WTC11 (cell line): ENCODE measurements at regions not wholly inside any gene's neighbourhood (a gene's known extent, or its start where the extent isn't known, plus 50 kb on each side); places are given as distances from the start of the nearest gene placed in this dataset.

Source experiments
- ATAC-seq: fragments of 200-7000 bp; cut with Tn5 transposase; 2 replicates; pipeline ENCODE4 v1.10.0; 2021; ENCODE audit warnings: mild to moderate bottlenecking, moderate library complexity
- CTCF ChIA-PET: fragments of 300-600 bp; sonication (Branson Sonifier 250); formaldehyde crosslinking; loops from one replicate; lab custom pipeline; 2021; ENCODE audit warnings: antibody characterized with exemption; lab: Charles Lee
- POLR2A ChIA-PET: fragments of 350-600 bp; sonication (Branson Sonifier 250); formaldehyde crosslinking; loops from one replicate; lab custom pipeline; 2021; ENCODE audit warnings: antibody characterized with exemption; lab: Charles Lee
- DNase-seq: peaks from one replicate; pipeline ENCODE4 v3.0.0; 2021; ENCODE audit warnings: low spot score
- H3K27ac Mint-ChIP-seq: 2 replicates; pipeline ENCODE4 v1.8.0; 2021; ENCODE audit warnings: mixed read lengths
- H3K27me3 Mint-ChIP-seq: 2 replicates; pipeline ENCODE4 v1.8.0; 2021; ENCODE audit warnings: low read depth, mild to moderate bottlenecking, moderate library complexity, mixed read lengths
- H3K36me3 Mint-ChIP-seq: 2 replicates; pipeline ENCODE4 v1.8.0; 2021; ENCODE audit warnings: mixed read lengths
- H3K4me1 Mint-ChIP-seq: 2 replicates; pipeline ENCODE4 v1.8.0; 2022; ENCODE audit warnings: mixed read lengths
- H3K4me3 Mint-ChIP-seq: 2 replicates; pipeline ENCODE4 v1.8.0; 2021; ENCODE audit warnings: mild to moderate bottlenecking, moderate library complexity, mixed read lengths
- H3K9me3 Mint-ChIP-seq: 2 replicates; pipeline ENCODE4 v1.8.0; 2021; ENCODE audit warnings: mixed read lengths
- CREM ChIP-seq: sonication (generic); formaldehyde crosslinking; IDR thresholded peaks from 2 replicates; pipeline ENCODE4 v1.8.1; 2022; ENCODE audit warnings: mild to moderate bottlenecking, missing genetic modification reagents, moderate library complexity
- E2F4 ChIP-seq: sonication (generic); formaldehyde crosslinking; IDR thresholded peaks from 2 replicates; pipeline ENCODE4 v1.8.1; 2022; ENCODE audit warnings: low read depth, mild to moderate bottlenecking, moderate library complexity, missing genetic modification reagents, borderline replicate concordance
- E2F5 ChIP-seq: sonication (generic); formaldehyde crosslinking; IDR thresholded peaks from 2 replicates; pipeline ENCODE4 v1.8.1; 2022; ENCODE audit warnings: mild to moderate bottlenecking, moderate library complexity, missing genetic modification reagents
- ELF4 ChIP-seq: sonication (generic); formaldehyde crosslinking; IDR thresholded peaks from 2 replicates; pipeline ENCODE4 v1.8.1; 2022; ENCODE audit warnings: low read depth, mild to moderate bottlenecking, moderate library complexity, missing genetic modification reagents
- ESRRA ChIP-seq: sonication (generic); formaldehyde crosslinking; IDR thresholded peaks from 2 replicates; pipeline ENCODE4 v1.8.1; 2022; ENCODE audit warnings: mild to moderate bottlenecking, missing genetic modification reagents, borderline replicate concordance
- FOXJ3 ChIP-seq: sonication (generic); formaldehyde crosslinking; IDR thresholded peaks from 2 replicates; pipeline ENCODE4 v1.9.0; 2021; ENCODE audit warnings: missing genetic modification reagents, mild to moderate bottlenecking, borderline replicate concordance
- JUN ChIP-seq: sonication (generic); formaldehyde crosslinking; IDR thresholded peaks from 2 replicates; pipeline ENCODE4 v1.8.0; 2023; ENCODE audit warnings: mild to moderate bottlenecking, missing genetic modification reagents
- NFE2L1 ChIP-seq: sonication (generic); formaldehyde crosslinking; IDR thresholded peaks from 2 replicates; pipeline ENCODE4 v1.8.1; 2023; ENCODE audit warnings: missing genetic modification reagents
- PRRX2 ChIP-seq: fragments of 250-450 bp; sonication (Bioruptor Pico); IDR thresholded peaks from 2 replicates; pipeline ENCODE4 v1.8.0; 2021; ENCODE audit warnings: mild to moderate bottlenecking
- ZNF317 ChIP-seq: sonication (generic); formaldehyde crosslinking; IDR thresholded peaks from 2 replicates; pipeline ENCODE4 v1.8.1; 2023; ENCODE audit warnings: low read depth, mild to moderate bottlenecking, moderate library complexity, missing genetic modification reagents, borderline replicate concordance
- ZNF671 ChIP-seq: fragments of 250-450 bp; sonication (Bioruptor Pico); IDR thresholded peaks from 2 replicates; pipeline ENCODE4 v1.8.0; 2021; ENCODE audit warnings: mild to moderate bottlenecking
- TF ChIP-seq, protein P1 (sequence below): sonication (generic); formaldehyde crosslinking; IDR thresholded peaks from 2 replicates; pipeline ENCODE4 v1.8.1; 2022; ENCODE audit warnings: low read depth, missing genetic modification reagents, borderline replicate concordance
- TF ChIP-seq, protein P2 (sequence below): sonication (generic); formaldehyde crosslinking; IDR thresholded peaks from 2 replicates; pipeline ENCODE4 v1.8.1; 2022; ENCODE audit warnings: missing genetic modification reagents, borderline replicate concordance
- TF ChIP-seq, protein P3 (sequence below): sonication (generic); formaldehyde crosslinking; IDR thresholded peaks from 2 replicates; pipeline ENCODE4 v1.8.1; 2023; ENCODE audit warnings: mild to moderate bottlenecking, moderate library complexity, missing genetic modification reagents
- TF ChIP-seq, protein P4 (sequence below): sonication (generic); formaldehyde crosslinking; IDR thresholded peaks from 2 replicates; pipeline ENCODE4 v1.8.1; 2023; ENCODE audit warnings: mild to moderate bottlenecking, missing genetic modification reagents, moderate library complexity
- TF ChIP-seq, protein P5 (sequence below): fragments of 250-450 bp; sonication (Bioruptor Pico); IDR thresholded peaks from 2 replicates; pipeline ENCODE4 v1.8.0; 2021; ENCODE audit warnings: mild to moderate bottlenecking
- TF ChIP-seq, protein P6 (sequence below): sonication (generic); formaldehyde crosslinking; IDR thresholded peaks from 2 replicates; pipeline ENCODE4 v1.8.1; 2023; ENCODE audit warnings: mild to moderate bottlenecking, missing genetic modification reagents, moderate library complexity

GRCh38 chr1:30043731-30044408 lies 679.5 kb downstream of the MATN1 start (continued):
- no peak for TF ChIP-seq ELF4 (CRISPR knock-in tag)

GRCh38 chr1:30043256-30043655 lies 680.1 kb downstream of the MATN1 start:
- DNase-seq, result no peak
- POLR2A ChIA-PET, result no interaction called here
- Mint-ChIP-seq H3K27me3 (peaks cover 2% of the 10 kb centered on the region; the same call in 1 of the 2 replicates), H3K27ac (no peak overlapping the region; the same call in 1 of the 2 replicates), H3K4me3 (no peak overlapping the region), H3K4me1 (peaks cover 15% of the 10 kb centered on the region), H3K9me3 (peaks cover 11% of the 10 kb centered on the region)
- no peak for TF ChIP-seq FOXJ3 (CRISPR knock-in tag)
- TF ChIP-seq, all 79 proteins: peak for 0
- no peak for ATAC-seq
- CTCF ChIA-PET, result interaction anchor here (0.6 kb wide), 1 partner anchor 631 kb away, joined by 3 read pairs; no protein-coding TSS in a partner anchor
- H3K36me3 Mint-ChIP-seq, result 0 out of 2 replicates have a peak, but pooled peaks cover 6% of the 10 kb centered on the region

GRCh38 chr1:30042438-30043147 lies 680.8 kb downstream of the MATN1 start:
- Mint-ChIP-seq H3K4me1 (peaks cover 15% of the 10 kb centered on the region), H3K27ac (no peak overlapping the region), H3K36me3 (0 out of 2 replicates have a peak, but pooled peaks cover 6% of the 10 kb centered on the region), H3K27me3 (peaks cover 2% of the 10 kb centered on the region; the same call in 1 of the 2 replicates), H3K9me3 (peaks cover 11% of the 10 kb centered on the region), H3K4me3 (no peak overlapping the region)
- no peak for DNase-seq
- TF ChIP-seq ZNF317 (CRISPR knock-in tag) (no peak), ESRRA (no peak), JUN (CRISPR knock-in tag) (no peak)
- TF ChIP-seq, protein P1, sequence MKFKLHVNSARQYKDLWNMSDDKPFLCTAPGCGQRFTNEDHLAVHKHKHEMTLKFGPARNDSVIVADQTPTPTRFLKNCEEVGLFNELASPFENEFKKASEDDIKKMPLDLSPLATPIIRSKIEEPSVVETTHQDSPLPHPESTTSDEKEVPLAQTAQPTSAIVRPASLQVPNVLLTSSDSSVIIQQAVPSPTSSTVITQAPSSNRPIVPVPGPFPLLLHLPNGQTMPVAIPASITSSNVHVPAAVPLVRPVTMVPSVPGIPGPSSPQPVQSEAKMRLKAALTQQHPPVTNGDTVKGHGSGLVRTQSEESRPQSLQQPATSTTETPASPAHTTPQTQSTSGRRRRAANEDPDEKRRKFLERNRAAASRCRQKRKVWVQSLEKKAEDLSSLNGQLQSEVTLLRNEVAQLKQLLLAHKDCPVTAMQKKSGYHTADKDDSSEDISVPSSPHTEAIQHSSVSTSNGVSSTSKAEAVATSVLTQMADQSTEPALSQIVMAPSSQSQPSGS (CRISPR knock-in tag), result no peak
- TF ChIP-seq, protein P2, sequence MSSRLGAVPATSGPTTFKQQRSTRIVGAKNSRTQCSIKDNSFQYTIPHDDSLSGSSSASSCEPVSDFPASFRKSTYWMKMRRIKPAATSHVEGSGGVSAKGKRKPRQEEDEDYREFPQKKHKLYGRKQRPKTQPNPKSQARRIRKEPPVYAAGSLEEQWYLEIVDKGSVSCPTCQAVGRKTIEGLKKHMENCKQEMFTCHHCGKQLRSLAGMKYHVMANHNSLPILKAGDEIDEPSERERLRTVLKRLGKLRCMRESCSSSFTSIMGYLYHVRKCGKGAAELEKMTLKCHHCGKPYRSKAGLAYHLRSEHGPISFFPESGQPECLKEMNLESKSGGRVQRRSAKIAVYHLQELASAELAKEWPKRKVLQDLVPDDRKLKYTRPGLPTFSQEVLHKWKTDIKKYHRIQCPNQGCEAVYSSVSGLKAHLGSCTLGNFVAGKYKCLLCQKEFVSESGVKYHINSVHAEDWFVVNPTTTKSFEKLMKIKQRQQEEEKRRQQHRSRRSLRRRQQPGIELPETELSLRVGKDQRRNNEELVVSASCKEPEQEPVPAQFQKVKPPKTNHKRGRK, result no peak
- TF ChIP-seq, protein P3, sequence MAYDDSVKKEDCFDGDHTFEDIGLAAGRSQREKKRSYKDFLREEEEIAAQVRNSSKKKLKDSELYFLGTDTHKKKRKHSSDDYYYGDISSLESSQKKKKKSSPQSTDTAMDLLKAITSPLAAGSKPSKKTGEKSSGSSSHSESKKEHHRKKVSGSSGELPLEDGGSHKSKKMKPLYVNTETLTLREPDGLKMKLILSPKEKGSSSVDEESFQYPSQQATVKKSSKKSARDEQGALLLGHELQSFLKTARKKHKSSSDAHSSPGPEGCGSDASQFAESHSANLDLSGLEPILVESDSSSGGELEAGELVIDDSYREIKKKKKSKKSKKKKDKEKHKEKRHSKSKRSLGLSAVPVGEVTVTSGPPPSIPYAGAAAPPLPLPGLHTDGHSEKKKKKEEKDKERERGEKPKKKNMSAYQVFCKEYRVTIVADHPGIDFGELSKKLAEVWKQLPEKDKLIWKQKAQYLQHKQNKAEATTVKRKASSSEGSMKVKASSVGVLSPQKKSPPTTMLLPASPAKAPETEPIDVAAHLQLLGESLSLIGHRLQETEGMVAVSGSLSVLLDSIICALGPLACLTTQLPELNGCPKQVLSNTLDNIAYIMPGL (CRISPR knock-in tag), result no peak
- TF ChIP-seq, protein P4, sequence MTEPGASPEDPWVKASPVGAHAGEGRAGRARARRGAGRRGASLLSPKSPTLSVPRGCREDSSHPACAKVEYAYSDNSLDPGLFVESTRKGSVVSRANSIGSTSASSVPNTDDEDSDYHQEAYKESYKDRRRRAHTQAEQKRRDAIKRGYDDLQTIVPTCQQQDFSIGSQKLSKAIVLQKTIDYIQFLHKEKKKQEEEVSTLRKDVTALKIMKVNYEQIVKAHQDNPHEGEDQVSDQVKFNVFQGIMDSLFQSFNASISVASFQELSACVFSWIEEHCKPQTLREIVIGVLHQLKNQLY, result no peak
- ChIA-PET POLR2A (no interaction called here), CTCF (interaction anchor here (0.6 kb wide), 1 partner anchor 631 kb away, joined by 3 read pairs; no protein-coding TSS in a partner anchor)
- no peak for ATAC-seq

DNA sequence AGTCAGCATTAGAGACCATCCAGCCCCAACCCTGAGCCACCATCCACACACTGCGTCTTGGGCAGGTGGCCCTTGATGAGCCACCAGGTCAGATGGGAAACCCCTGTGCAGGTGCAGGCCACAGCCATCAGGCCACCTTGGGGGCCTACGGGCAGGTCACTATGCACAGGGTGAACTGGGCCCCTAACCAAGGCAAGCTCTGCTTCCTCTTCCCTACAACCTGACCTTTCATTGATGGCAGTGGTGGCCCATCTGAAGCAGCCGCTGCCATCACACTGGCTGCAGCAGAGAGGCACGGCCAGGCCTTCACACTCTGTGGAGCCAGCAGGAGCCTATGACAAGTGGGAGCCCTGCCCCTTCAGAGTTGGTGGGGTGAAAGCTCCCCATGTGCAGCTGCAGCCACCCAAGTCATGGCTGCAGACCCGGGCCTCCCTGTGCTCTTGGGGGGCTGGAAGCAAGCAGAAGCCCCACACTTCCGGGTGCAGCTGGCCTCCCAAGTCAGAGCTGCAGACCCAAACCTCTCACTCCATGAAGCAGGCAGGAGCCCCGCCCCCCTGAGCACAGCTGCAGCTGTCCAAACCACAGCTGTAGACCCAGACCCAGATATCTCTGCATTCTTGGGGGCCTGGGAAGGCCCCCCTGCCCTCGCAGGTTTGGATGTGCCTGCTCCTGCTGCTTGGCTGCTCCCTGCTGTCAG lies 681.5 kb downstream of the MATN1 start:
- ChIA-PET CTCF (no interaction called here), POLR2A (no interaction called here)
- Mint-ChIP-seq H3K27me3 (peaks cover 2% of the 10 kb centered on the region; the same call in 1 of the 2 replicates), H3K9me3 (peaks cover 11% of the 10 kb centered on the region), H3K36me3 (0 out of 2 replicates have a peak, but pooled peaks cover 6% of the 10 kb centered on the region), H3K27ac (no peak overlapping the region), H3K4me1 (peaks cover 15% of the 10 kb centered on the region), H3K4me3 (no peak overlapping the region)
- no peak for DNase-seq
- ATAC-seq, result no peak
- TF ChIP-seq, protein P5, sequence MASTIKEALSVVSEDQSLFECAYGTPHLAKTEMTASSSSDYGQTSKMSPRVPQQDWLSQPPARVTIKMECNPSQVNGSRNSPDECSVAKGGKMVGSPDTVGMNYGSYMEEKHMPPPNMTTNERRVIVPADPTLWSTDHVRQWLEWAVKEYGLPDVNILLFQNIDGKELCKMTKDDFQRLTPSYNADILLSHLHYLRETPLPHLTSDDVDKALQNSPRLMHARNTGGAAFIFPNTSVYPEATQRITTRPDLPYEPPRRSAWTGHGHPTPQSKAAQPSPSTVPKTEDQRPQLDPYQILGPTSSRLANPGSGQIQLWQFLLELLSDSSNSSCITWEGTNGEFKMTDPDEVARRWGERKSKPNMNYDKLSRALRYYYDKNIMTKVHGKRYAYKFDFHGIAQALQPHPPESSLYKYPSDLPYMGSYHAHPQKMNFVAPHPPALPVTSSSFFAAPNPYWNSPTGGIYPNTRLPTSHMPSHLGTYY (CRISPR knock-in tag), result no peak
- no peak for TF ChIP-seq E2F5 (CRISPR knock-in tag)
- TF ChIP-seq E2F4, result no peak
- TF ChIP-seq ZNF671 (CRISPR knock-in tag), result no peak
- no peak for TF ChIP-seq PRRX2 (CRISPR knock-in tag)
- TF ChIP-seq CREM (CRISPR knock-in tag), result no peak
- TF ChIP-seq, protein P6, sequence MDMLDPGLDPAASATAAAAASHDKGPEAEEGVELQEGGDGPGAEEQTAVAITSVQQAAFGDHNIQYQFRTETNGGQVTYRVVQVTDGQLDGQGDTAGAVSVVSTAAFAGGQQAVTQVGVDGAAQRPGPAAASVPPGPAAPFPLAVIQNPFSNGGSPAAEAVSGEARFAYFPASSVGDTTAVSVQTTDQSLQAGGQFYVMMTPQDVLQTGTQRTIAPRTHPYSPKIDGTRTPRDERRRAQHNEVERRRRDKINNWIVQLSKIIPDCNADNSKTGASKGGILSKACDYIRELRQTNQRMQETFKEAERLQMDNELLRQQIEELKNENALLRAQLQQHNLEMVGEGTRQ (CRISPR knock-in tag), result no peak
- no peak for TF ChIP-seq NFE2L1
